WTC11 (cell line): ENCODE measurements at regions not wholly inside any gene's neighbourhood (a gene's known extent, or its start where the extent isn't known, plus 50 kb on each side); places are given as distances from the start of the nearest gene placed in this dataset.
"Not testable (repeated sequence)": the region's sequence is repeated elsewhere in the genome, so short reads cannot be mapped to it uniquely, and the experiment has no call there.

Source experiments
- ATAC-seq: fragments of 200-7000 bp; cut with Tn5 transposase; 2 replicates; pipeline ENCODE4 v1.10.0; 2021; ENCODE audit warnings: mild to moderate bottlenecking, moderate library complexity
- CTCF ChIA-PET: fragments of 300-600 bp; sonication (Branson Sonifier 250); formaldehyde crosslinking; loops from one replicate; lab custom pipeline; 2021; ENCODE audit warnings: antibody characterized with exemption; lab: Charles Lee
- POLR2A ChIA-PET: fragments of 350-600 bp; sonication (Branson Sonifier 250); formaldehyde crosslinking; loops from one replicate; lab custom pipeline; 2021; ENCODE audit warnings: antibody characterized with exemption; lab: Charles Lee
- DNase-seq: peaks from one replicate; pipeline ENCODE4 v3.0.0; 2021; ENCODE audit warnings: low spot score
- H3K27ac Mint-ChIP-seq: 2 replicates; pipeline ENCODE4 v1.8.0; 2021; ENCODE audit warnings: mixed read lengths
- H3K27me3 Mint-ChIP-seq: 2 replicates; pipeline ENCODE4 v1.8.0; 2021; ENCODE audit warnings: low read depth, mild to moderate bottlenecking, moderate library complexity, mixed read lengths
- H3K36me3 Mint-ChIP-seq: 2 replicates; pipeline ENCODE4 v1.8.0; 2021; ENCODE audit warnings: mixed read lengths
- H3K4me1 Mint-ChIP-seq: 2 replicates; pipeline ENCODE4 v1.8.0; 2022; ENCODE audit warnings: mixed read lengths
- H3K4me3 Mint-ChIP-seq: 2 replicates; pipeline ENCODE4 v1.8.0; 2021; ENCODE audit warnings: mild to moderate bottlenecking, moderate library complexity, mixed read lengths
- H3K9me3 Mint-ChIP-seq: 2 replicates; pipeline ENCODE4 v1.8.0; 2021; ENCODE audit warnings: mixed read lengths
- CREB1 ChIP-seq: sonication (generic); formaldehyde crosslinking; IDR thresholded peaks from 2 replicates; pipeline ENCODE4 v1.8.0; 2023; ENCODE audit warnings: mild to moderate bottlenecking, missing genetic modification reagents
- ELF4 ChIP-seq: sonication (generic); formaldehyde crosslinking; IDR thresholded peaks from 2 replicates; pipeline ENCODE4 v1.8.1; 2022; ENCODE audit warnings: low read depth, mild to moderate bottlenecking, moderate library complexity, missing genetic modification reagents
- EMX1 ChIP-seq: fragments of 250-450 bp; sonication (Bioruptor Pico); IDR thresholded peaks from 2 replicates; pipeline ENCODE4 v1.8.0; 2021; ENCODE audit warnings: mild to moderate bottlenecking
- RELA ChIP-seq: sonication (generic); formaldehyde crosslinking; IDR thresholded peaks from 2 replicates; pipeline ENCODE4 v1.8.1; 2022; ENCODE audit warnings: missing genetic modification reagents, mild to moderate bottlenecking, borderline replicate concordance
- RORB ChIP-seq: fragments of 250-450 bp; sonication (Bioruptor Pico); IDR thresholded peaks from 2 replicates; pipeline ENCODE4 v1.9.0; 2021; ENCODE audit warnings: mild to moderate bottlenecking
- SMAD3 ChIP-seq: sonication (generic); formaldehyde crosslinking; IDR thresholded peaks from 2 replicates; pipeline ENCODE4 v1.8.0; 2022; ENCODE audit warnings: missing genetic modification reagents, mild to moderate bottlenecking, borderline replicate concordance
- TCF7 ChIP-seq: sonication (generic); formaldehyde crosslinking; IDR thresholded peaks from 2 replicates; pipeline ENCODE4 v1.8.0; 2022; ENCODE audit warnings: mild to moderate bottlenecking, low read depth, missing genetic modification reagents, moderate library complexity
- ZBTB21 ChIP-seq: sonication (generic); formaldehyde crosslinking; IDR thresholded peaks from 2 replicates; pipeline ENCODE4 v1.8.1; 2023; ENCODE audit warnings: mild to moderate bottlenecking, missing genetic modification reagents, borderline replicate concordance
- ZNF232 ChIP-seq: sonication (generic); formaldehyde crosslinking; IDR thresholded peaks from 2 replicates; pipeline ENCODE4 v1.8.0; 2022; ENCODE audit warnings: mild to moderate bottlenecking, missing genetic modification reagents
- ZNF263 ChIP-seq: sonication (generic); formaldehyde crosslinking; IDR thresholded peaks from 2 replicates; pipeline ENCODE4 v1.8.1; 2022; ENCODE audit warnings: low read depth, mild to moderate bottlenecking, moderate library complexity, missing genetic modification reagents
- ZNF396 ChIP-seq: fragments of 250-450 bp; sonication (Bioruptor Pico); IDR thresholded peaks from 2 replicates; pipeline ENCODE4 v1.8.0; 2021; ENCODE audit warnings: mild to moderate bottlenecking, moderate library complexity, borderline replicate concordance
- TF ChIP-seq, protein P1 (sequence below): sonication (generic); formaldehyde crosslinking; IDR thresholded peaks from 2 replicates; pipeline ENCODE4 v1.8.0; 2022; ENCODE audit warnings: mild to moderate bottlenecking, missing genetic modification reagents
- TF ChIP-seq, protein P2 (sequence below): sonication (generic); formaldehyde crosslinking; IDR thresholded peaks from 2 replicates; pipeline ENCODE4 v1.8.1; 2023; ENCODE audit warnings: mild to moderate bottlenecking, moderate library complexity, missing genetic modification reagents
- TF ChIP-seq, protein P3 (sequence below): sonication (generic); formaldehyde crosslinking; conservative IDR thresholded peaks from 2 replicates; pipeline ENCODE4 v1.8.1; 2022; ENCODE audit warnings: mild to moderate bottlenecking, missing genetic modification reagents

DNA sequence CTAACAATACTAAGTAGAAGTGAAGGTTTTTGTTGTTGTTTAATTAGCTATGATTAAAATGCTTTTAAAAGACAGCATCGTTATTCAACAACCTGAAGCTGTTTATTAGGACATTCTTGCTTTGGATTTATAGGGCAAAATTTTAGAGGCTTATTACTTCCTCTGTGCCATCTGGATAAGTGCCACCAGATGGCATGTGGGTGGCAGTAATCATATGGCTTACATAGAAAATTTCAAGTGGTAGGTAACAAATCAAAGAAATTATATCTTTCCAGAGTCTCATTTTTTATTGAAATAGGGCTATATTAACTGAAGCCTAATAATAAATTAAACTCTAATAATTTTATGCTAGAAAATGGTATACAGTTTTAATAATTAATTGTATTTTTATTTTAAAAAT lies 83.3 kb upstream of the HTR2C start:
- ATAC-seq (no peak), DNase-seq (no peak)
- ChIA-PET POLR2A (no interaction called here), CTCF (no interaction called here)
- no peak for TF ChIP-seq ZNF396 (CRISPR knock-in tag)
- TF ChIP-seq, protein P1, sequence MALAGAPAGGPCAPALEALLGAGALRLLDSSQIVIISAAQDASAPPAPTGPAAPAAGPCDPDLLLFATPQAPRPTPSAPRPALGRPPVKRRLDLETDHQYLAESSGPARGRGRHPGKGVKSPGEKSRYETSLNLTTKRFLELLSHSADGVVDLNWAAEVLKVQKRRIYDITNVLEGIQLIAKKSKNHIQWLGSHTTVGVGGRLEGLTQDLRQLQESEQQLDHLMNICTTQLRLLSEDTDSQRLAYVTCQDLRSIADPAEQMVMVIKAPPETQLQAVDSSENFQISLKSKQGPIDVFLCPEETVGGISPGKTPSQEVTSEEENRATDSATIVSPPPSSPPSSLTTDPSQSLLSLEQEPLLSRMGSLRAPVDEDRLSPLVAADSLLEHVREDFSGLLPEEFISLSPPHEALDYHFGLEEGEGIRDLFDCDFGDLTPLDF (CRISPR knock-in tag) = no peak
- TF ChIP-seq CREB1 (CRISPR knock-in tag) = no peak
- TF ChIP-seq RORB (CRISPR knock-in tag) = no peak
- no peak for TF ChIP-seq ZBTB21 (CRISPR knock-in tag)
- no peak for TF ChIP-seq SMAD3 (CRISPR knock-in tag)
- TF ChIP-seq ZNF232 (CRISPR knock-in tag) = no peak
- Mint-ChIP-seq H3K9me3 (peaks cover 4% of the 10 kb centered on the region), H3K36me3 (no peaks in the 10 kb centered on the region), H3K27ac (no peak overlapping the region), H3K4me1 (no peaks in the 10 kb centered on the region), H3K27me3 (peaks cover 7% of the 10 kb centered on the region; the same call in 1 of the 2 replicates), H3K4me3 (no peak overlapping the region)

DNA sequence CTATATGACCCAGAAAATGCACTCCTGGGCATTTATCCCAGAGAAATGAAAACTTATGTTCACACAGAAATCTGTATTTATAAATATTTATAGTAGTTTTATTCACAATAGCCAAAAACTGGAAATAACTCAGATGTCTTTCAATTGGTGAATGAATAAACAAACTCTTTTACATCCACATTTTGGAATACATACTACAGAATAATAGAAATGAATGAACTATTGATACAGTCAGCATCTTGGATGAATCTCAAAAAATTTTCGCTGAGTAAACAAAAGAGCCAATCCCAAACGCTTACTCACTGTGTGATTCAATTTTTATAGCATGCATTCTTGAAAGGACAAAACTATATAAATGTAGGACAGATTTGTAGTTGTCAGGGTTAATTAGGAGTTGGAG lies 75.1 kb upstream of the HTR2C start:
- no peak for TF ChIP-seq ELF4
- no peak for TF ChIP-seq CREB1 (CRISPR knock-in tag)
- ATAC-seq = no peak
- Mint-ChIP-seq H3K4me3 (no peak overlapping the region), H3K27ac (no peak overlapping the region), H3K4me1 (no peaks in the 10 kb centered on the region), H3K9me3 (peaks cover 4% of the 10 kb centered on the region), H3K27me3 (no peaks in the 10 kb centered on the region; the same call in 1 of the 2 replicates), H3K36me3 (no peaks in the 10 kb centered on the region)
- DNase-seq = no peak
- POLR2A ChIA-PET = no interaction called here
- CTCF ChIA-PET = no interaction called here

DNA sequence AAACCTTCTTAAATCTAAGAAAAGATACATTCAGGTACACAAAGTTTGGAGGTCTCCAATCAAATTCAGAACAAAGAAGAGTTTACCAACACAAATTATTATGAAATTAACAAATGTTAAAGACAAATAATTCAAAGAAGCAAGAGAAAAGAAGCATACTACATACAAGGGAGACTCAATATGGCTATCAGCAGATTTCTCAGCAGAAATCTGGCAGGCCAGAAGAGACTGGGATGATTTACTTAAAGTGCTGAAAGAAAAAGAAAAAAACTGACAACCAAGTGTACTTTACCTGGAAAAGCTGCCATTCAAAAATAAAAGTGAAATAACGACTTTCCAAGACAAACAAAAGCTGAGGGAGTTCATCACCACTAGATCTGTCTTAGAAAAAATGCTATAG lies 64.4 kb upstream of the HTR2C start:
- ATAC-seq (no peak), DNase-seq (no peak)
- CTCF ChIA-PET = no interaction called here
- H3K4me1 Mint-ChIP-seq = no peaks in the 10 kb centered on the region
- H3K27ac Mint-ChIP-seq = no peak overlapping the region
- TF ChIP-seq, protein P2, sequence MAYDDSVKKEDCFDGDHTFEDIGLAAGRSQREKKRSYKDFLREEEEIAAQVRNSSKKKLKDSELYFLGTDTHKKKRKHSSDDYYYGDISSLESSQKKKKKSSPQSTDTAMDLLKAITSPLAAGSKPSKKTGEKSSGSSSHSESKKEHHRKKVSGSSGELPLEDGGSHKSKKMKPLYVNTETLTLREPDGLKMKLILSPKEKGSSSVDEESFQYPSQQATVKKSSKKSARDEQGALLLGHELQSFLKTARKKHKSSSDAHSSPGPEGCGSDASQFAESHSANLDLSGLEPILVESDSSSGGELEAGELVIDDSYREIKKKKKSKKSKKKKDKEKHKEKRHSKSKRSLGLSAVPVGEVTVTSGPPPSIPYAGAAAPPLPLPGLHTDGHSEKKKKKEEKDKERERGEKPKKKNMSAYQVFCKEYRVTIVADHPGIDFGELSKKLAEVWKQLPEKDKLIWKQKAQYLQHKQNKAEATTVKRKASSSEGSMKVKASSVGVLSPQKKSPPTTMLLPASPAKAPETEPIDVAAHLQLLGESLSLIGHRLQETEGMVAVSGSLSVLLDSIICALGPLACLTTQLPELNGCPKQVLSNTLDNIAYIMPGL (CRISPR knock-in tag) = no peak
- TF ChIP-seq, protein P3, sequence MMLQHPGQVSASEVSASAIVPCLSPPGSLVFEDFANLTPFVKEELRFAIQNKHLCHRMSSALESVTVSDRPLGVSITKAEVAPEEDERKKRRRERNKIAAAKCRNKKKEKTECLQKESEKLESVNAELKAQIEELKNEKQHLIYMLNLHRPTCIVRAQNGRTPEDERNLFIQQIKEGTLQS (CRISPR knock-in tag) = no peak
- TF ChIP-seq TCF7 (CRISPR knock-in tag) (no peak), EMX1 (CRISPR knock-in tag) (no peak), ZNF263 (CRISPR knock-in tag) (no peak), RELA (no peak)
- H3K4me3 Mint-ChIP-seq = no peak overlapping the region
- peaks cover 12% of the 10 kb centered on the region; the same call in 1 of the 2 replicates for H3K36me3 Mint-ChIP-seq
- POLR2A ChIA-PET = no interaction called here
- H3K27me3 Mint-ChIP-seq = peaks cover 27% of the 10 kb centered on the region
- peaks cover 25% of the 10 kb centered on the region for H3K9me3 Mint-ChIP-seq

DNA sequence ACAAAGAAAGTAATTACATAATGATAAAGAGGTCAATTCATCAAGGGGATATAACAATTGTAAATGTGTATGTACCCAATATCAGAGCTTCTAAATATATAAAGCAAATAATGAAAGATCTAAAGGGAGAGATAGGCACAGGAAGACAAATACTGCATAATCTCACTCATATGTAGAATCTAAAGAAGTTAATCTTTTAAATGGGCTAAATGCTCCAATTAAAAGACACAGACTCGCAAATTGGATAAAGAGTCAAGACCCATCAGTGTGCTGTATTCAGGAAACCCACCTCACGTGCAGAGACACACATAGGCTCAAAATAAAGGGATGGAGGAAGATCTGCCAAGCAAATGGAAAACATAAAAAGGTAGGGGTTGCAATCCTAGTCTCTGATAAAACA lies 63.2 kb upstream of the HTR2C start:
- DNase-seq, H3K27ac Mint-ChIP-seq, POLR2A ChIA-PET, ATAC-seq, H3K4me3 Mint-ChIP-seq, H3K4me1 Mint-ChIP-seq, CTCF ChIA-PET: not testable (repeated sequence)
- Mint-ChIP-seq H3K27me3 (peaks cover 27% of the 10 kb centered on the region), H3K9me3 (peaks cover 29% of the 10 kb centered on the region), H3K36me3 (peaks cover 12% of the 10 kb centered on the region; the same call in 1 of the 2 replicates)
